ENCODE measurements at regions not wholly inside any gene's neighbourhood (a gene's known extent, or its start where the extent isn't known, plus 50 kb on each side); places are given as distances from the start of the nearest gene placed in this dataset.

DNA sequence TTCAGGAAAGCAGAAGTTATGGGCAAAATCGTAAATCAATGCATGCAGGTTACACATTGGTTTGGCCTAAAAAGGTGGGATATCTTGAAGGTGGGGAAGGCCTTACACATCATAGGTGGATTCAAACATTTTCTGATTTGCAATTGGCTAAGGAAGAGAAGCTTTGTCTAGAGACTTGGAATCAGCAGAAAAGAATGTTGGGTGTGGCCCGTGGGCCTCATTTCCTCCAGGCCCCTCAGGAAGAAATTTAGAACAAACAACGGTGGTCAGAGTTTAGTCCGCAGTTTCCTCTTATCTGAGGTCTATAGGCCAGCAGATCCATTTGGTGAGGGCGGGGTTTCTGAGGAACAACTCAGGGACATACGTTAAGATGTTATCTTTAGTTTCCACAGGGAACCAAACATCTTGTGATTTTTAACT, 50.9 kb upstream of the AFF3 start:
- intact Hi-C loops (cut with DNase I), result loop anchor here (10.0 kb wide), 1 partner anchor 88 kb away; no protein-coding TSS in a partner anchor
- no peaks in the 10 kb centered on the region for H3K36me3 ChIP-seq
- H3K4me1 ChIP-seq, result peaks cover 7 to 19% of the 10 kb centered on the region in 2 donors
- peak overlapping the region; percentile 38 to 59 for H3K27ac ChIP-seq
- no peaks in the 10 kb centered on the region for H3K27me3 ChIP-seq
- no peak overlapping the region for H3K4me3 ChIP-seq
- no peak for DNase-seq (ENCODE audit: low spot score in 2 of 2)
- TF ChIP-seq CTCF (IDR thresholded peaks at IDR 0.05), result no peak
- no peaks in the 10 kb centered on the region for H3K9me3 ChIP-seq

DNA sequence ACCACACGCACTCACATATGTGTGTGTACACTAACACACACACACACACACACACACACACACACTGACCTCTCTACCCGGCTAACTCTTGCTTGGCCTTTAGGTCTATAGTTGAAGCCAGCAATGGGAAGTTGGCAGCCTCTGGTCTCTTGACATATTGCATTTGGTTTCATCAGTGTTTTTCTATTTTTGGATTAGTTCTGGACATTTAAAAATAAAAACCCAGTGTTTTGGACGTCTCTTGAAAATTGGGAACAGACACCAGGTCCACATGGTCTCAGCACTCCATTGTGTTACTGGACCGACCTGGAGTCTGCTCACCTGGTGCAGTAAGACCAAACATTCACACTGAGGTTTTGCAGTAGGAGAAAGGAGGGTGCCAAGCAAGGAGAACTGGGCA, 50.4 kb upstream of the AFF3 start:
- intact Hi-C loops (cut with DNase I), result loop anchor here (10.0 kb wide), 1 partner anchor 88 kb away; no protein-coding TSS in a partner anchor
- TF ChIP-seq CTCF (IDR thresholded peaks at IDR 0.05), result no peak
- Histone ChIP-seq H3K36me3 (no peaks in the 10 kb centered on the region), H3K4me3 (no peak overlapping the region), H3K9me3 (no peaks in the 10 kb centered on the region), H3K27me3 (no peaks in the 10 kb centered on the region), H3K4me1 (peaks cover 3 to 14% of the 10 kb centered on the region in 2 donors), H3K27ac (peak overlapping the region; percentile 38 to 59)
- no peak for DNase-seq (ENCODE audit: low spot score in 2 of 2)

DNA sequence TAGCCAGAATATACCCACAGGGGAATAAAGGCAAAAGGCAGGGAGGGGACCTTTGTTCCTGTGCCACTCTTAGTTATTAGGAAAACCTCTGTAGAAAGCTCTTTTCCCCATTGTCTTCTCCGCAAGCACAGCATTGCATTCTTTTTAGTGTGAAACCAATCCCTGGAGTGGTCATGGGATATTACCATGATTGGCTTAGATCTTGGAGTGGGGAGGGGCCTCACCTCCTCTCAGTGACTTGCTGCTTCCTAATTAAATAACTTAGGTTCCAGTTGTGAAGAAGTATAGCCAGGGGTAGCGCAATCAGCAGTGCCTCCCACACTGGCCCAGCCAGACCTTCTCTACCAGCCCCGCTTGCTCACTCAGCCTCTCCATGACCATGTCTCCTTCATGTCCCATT, 49.9 kb upstream of the AFF3 start:
- H3K4me1 ChIP-seq, result peaks cover 0 to 9% of the 10 kb centered on the region in 2 donors
- no peak for TF ChIP-seq CTCF (IDR thresholded peaks at IDR 0.05)
- peak overlapping the region in 1 of 2 donors; percentile 59 for H3K27ac ChIP-seq
- no peak for DNase-seq (ENCODE audit: low spot score in 2 of 2)
- H3K4me3 ChIP-seq, result no peak overlapping the region
- no peaks in the 10 kb centered on the region for H3K9me3 ChIP-seq
- H3K36me3 ChIP-seq, result no peaks in the 10 kb centered on the region
- no peaks in the 10 kb centered on the region for H3K27me3 ChIP-seq
- intact Hi-C loops (cut with DNase I), result loop anchor here (10.0 kb wide), 1 partner anchor 87 kb away; no protein-coding TSS in a partner anchor

Data from ascending aorta (tissue), 2 donors.